Mucosa of descending colon (tissue), 3 donors: ENCODE measurements at regions not wholly inside any gene's neighbourhood (a gene's known extent, or its start where the extent isn't known, plus 50 kb on each side); places are given as distances from the start of the nearest gene placed in this dataset.

ENCODE experiments used
- ATAC-seq: fragments of 200-7000 bp; cut with Tn5 transposase; one replicate; pipeline ENCODE4 v1.9.1; 2020; ENCODE audit warnings: mild to moderate bottlenecking, moderate library complexity
- DNase-seq, 3 donors: peaks; one replicate each; pipeline ENCODE4 v3.0.0-alpha.2; 2020
- H3K36me3 ChIP-seq: fragments of 200-600 bp; one replicate; pipeline ENCODE4 v1.8.0; 2021; ENCODE audit warnings: low read depth, mild to moderate bottlenecking
- H3K4me1 ChIP-seq: fragments of 200-600 bp; one replicate; pipeline ENCODE4 v1.8.0; 2021; ENCODE audit warnings: low read depth, mild to moderate bottlenecking
- H3K4me3 ChIP-seq: fragments of 200-600 bp; one replicate; pipeline ENCODE4 v1.8.0; 2021; ENCODE audit warnings: mild to moderate bottlenecking
- H3K9me3 ChIP-seq: fragments of 200-600 bp; one replicate; pipeline ENCODE4 v1.8.0; 2021; ENCODE audit warnings: mild to moderate bottlenecking
- intact Hi-C, 2 donors: fragments of 100-400 bp; cut with DNase I in 1 of 2; cut with micrococcal nuclease in 1 of 2; formaldehyde crosslinking; loops; one replicate each; pipeline versions ENCODE4 v1.11.0 to v1.11.1; 2022; cut with DNase I, micrococcal nuclease
- TF ChIP-seq, protein P1 (sequence below): fragments of 200-600 bp; IDR thresholded peaks from one replicate; pipeline ENCODE4 v1.8.0; 2022; ENCODE audit warnings: antibody characterized with exemption, mild to moderate bottlenecking
- donor health status: DM: no; HTN: no; CAD: no; lungs with moderate emphysema.
- donor health status: DM: no; HTN: no; CAD: no.
- donor health status: DM: no; HTN: yes; CAD: no.

DNA sequence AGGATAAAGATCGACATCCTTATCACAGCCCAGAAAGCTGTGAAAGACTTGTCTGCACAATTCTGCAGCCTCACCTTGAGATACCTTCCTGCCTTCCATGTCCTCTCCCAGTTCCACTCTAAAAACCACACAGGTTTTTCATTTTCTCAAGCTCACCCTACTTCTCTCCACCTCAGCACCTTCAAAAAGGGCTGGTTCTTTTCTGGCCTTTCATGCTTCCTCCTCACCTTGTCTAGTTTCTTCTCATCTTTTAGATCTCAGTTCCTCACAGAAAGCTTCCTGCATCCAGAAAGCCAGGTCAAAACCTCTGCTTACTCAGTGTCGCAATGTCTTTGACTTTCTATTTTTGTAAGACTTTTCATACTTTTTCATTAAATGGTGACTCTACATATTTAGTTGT lies 140.2 kb upstream of the STT3B start:
- Histone ChIP-seq H3K4me1 (no peaks in the 10 kb centered on the region), H3K36me3 (no peaks in the 10 kb centered on the region), H3K9me3 (no peaks in the 10 kb centered on the region), H3K4me3 (no peak overlapping the region)
- no peak for ATAC-seq
- TF ChIP-seq, protein P1, sequence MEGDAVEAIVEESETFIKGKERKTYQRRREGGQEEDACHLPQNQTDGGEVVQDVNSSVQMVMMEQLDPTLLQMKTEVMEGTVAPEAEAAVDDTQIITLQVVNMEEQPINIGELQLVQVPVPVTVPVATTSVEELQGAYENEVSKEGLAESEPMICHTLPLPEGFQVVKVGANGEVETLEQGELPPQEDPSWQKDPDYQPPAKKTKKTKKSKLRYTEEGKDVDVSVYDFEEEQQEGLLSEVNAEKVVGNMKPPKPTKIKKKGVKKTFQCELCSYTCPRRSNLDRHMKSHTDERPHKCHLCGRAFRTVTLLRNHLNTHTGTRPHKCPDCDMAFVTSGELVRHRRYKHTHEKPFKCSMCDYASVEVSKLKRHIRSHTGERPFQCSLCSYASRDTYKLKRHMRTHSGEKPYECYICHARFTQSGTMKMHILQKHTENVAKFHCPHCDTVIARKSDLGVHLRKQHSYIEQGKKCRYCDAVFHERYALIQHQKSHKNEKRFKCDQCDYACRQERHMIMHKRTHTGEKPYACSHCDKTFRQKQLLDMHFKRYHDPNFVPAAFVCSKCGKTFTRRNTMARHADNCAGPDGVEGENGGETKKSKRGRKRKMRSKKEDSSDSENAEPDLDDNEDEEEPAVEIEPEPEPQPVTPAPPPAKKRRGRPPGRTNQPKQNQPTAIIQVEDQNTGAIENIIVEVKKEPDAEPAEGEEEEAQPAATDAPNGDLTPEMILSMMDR, result no peak
- no peak for DNase-seq
- intact Hi-C loops, result no loop called here

GRCh38 chr3:31399271-31399670 lies 133.5 kb upstream of the STT3B start:
- TF ChIP-seq, protein P1, result no peak
- no peak overlapping the region for H3K4me3 ChIP-seq
- DNase-seq, result no peak
- ATAC-seq, result no peak
- no peaks in the 10 kb centered on the region for H3K4me1 ChIP-seq
- no peaks in the 10 kb centered on the region for H3K36me3 ChIP-seq
- H3K9me3 ChIP-seq, result no peaks in the 10 kb centered on the region
- intact Hi-C loops, result no loop called here

GRCh38 chr3:31402117-31402516 lies 130.6 kb upstream of the STT3B start:
- intact Hi-C loops, result no loop called here
- no peak for DNase-seq
- Histone ChIP-seq H3K4me3 (no peak overlapping the region), H3K4me1 (no peaks in the 10 kb centered on the region), H3K9me3 (no peaks in the 10 kb centered on the region), H3K36me3 (no peaks in the 10 kb centered on the region)
- TF ChIP-seq, protein P1, result no peak
- ATAC-seq, result peak; percentile 27

- no peaks in the 10 kb centered on the region for H3K9me3 ChIP-seq
- DNase-seq (no peak), ATAC-seq (no peak)
- TF ChIP-seq, protein P1, result no peak
- H3K4me3 ChIP-seq, result no peak overlapping the region
- H3K4me1 ChIP-seq, result no peaks in the 10 kb centered on the region
- no peaks in the 10 kb centered on the region for H3K36me3 ChIP-seq
- intact Hi-C loops, result no loop called here
These were observed 129.5 kb upstream of the STT3B start for GRCh38 chr3:31403197-31403596.

GRCh38 chr3:31404871-31405270 lies 127.9 kb upstream of the STT3B start:
- intact Hi-C loops, result no loop called here
- ATAC-seq (no peak), DNase-seq (no peak)
- no peak overlapping the region for H3K4me3 ChIP-seq
- TF ChIP-seq, protein P1, result no peak
- H3K9me3 ChIP-seq, result no peaks in the 10 kb centered on the region
- no peaks in the 10 kb centered on the region for H3K4me1 ChIP-seq
- H3K36me3 ChIP-seq, result no peaks in the 10 kb centered on the region

- intact Hi-C loops, result no loop called here
- Histone ChIP-seq H3K4me3 (no peak overlapping the region), H3K36me3 (no peaks in the 10 kb centered on the region), H3K9me3 (no peaks in the 10 kb centered on the region), H3K4me1 (no peaks in the 10 kb centered on the region)
- DNase-seq (no peak), ATAC-seq (no peak)
- TF ChIP-seq, protein P1, result no peak
These were observed 127.2 kb upstream of the STT3B start for GRCh38 chr3:31405515-31405914.
